ENCODE measurements at regions not wholly inside any gene's neighbourhood (a gene's known extent, or its start where the extent isn't known, plus 50 kb on each side); places are given as distances from the start of the nearest gene placed in this dataset.

GRCh38 chr17:36696805-36697204 is 95.4 kb downstream of the MRM1 start:
- ChIA-PET CTCF (no interaction called here), POLR2A (no interaction called here)
- H3K27ac Mint-ChIP-seq, result no peak overlapping the region
- Histone ChIP-seq H3K79me2 (ENCODE audit: control insufficient read depth, insufficient read depth, low read length) (no peaks in the 10 kb centered on the region), H3K27me3 (replicated peaks in 1 of 4; ENCODE audit: control extremely low read depth in 1 of 4, control insufficient read depth in 3 of 4, insufficient read depth in 4 of 4, low read length in 3 of 4) (peaks cover 0 to 21% (median 5%) of the 10 kb centered on the region in 4 experiments), H3K4me3 (ENCODE audit: control extremely low read depth in 1 of 5, extremely low read depth in 1 of 5, insufficient read depth in 1 of 5, low read depth in 2 of 5, low read length in 4 of 5) (no peak overlapping the region), H3K27ac (ENCODE audit: low read length in 2 of 2) (no peak overlapping the region), H3K9me3 (ENCODE audit: control extremely low read depth in 1 of 3, control insufficient read depth in 2 of 3, insufficient read depth in 1 of 3, low read length in 2 of 3) (no peaks in the 10 kb centered on the region), H2AFZ (ENCODE audit: insufficient read depth, low read depth, low read length, poor library complexity, severe bottlenecking) (no peak overlapping the region), H3K36me3 (replicated peaks in 1 of 2; ENCODE audit: control extremely low read depth in 1 of 2, control insufficient read depth in 1 of 2, extremely low read depth in 1 of 2, insufficient read depth in 2 of 2, low read length in 1 of 2) (no peaks in the 10 kb centered on the region), H3K9ac (ENCODE audit: low read length) (no peak overlapping the region), H4K20me1 (ENCODE audit: control insufficient read depth, insufficient read depth, low read length, poor library complexity, severe bottlenecking) (no peaks in the 10 kb centered on the region), H3K4me1 (ENCODE audit: control insufficient read depth in 2 of 2, insufficient read depth in 2 of 2, low read length in 2 of 2) (no peaks in the 10 kb centered on the region), H3K4me2 (replicated peaks; ENCODE audit: low read depth, low read length, poor library complexity, severe bottlenecking) (no peak overlapping the region)
- no peaks in the 10 kb centered on the region for H3K9me3 Mint-ChIP-seq (ENCODE audit: insufficient read depth)
- peaks cover 57% of the 10 kb centered on the region for H3K27me3 Mint-ChIP-seq
- ATAC-seq (ENCODE audit: low read depth), result no peak
- TF ChIP-seq CTCF (IDR thresholded peaks at IDR 0.05) (no peak), EZH2 (IDR thresholded peaks at IDR 0.05; ENCODE audit: borderline replicate concordance, insufficient read depth, low read depth, low read length, poor library complexity, severe bottlenecking) (no peak)
- H3K4me1 Mint-ChIP-seq, result no peaks in the 10 kb centered on the region
- DNase-seq, result no peak
- intact Hi-C loops (cut with micrococcal nuclease), result no loop called here
- H3K4me3 Mint-ChIP-seq, result no peak overlapping the region
- 0% methylated on average over 1 of the region's 1 CpG for WGBS (ENCODE audit: insufficient coverage)

GRCh38 chr17:36697903-36698530 is 96.6 kb downstream of the MRM1 start:
- DNase-seq (no peak), ATAC-seq (ENCODE audit: low read depth) (no peak)
- no peaks in the 10 kb centered on the region for H3K4me1 Mint-ChIP-seq
- Histone ChIP-seq H3K9me3 (ENCODE audit: control extremely low read depth in 1 of 3, control insufficient read depth in 2 of 3, insufficient read depth in 1 of 3, low read length in 2 of 3) (no peaks in the 10 kb centered on the region), H2AFZ (ENCODE audit: insufficient read depth, low read depth, low read length, poor library complexity, severe bottlenecking) (no peak overlapping the region), H3K27me3 (replicated peaks in 1 of 4; ENCODE audit: control extremely low read depth in 1 of 4, control insufficient read depth in 3 of 4, insufficient read depth in 4 of 4, low read length in 3 of 4) (peaks cover 0 to 26% (median 5%) of the 10 kb centered on the region in 4 experiments), H3K4me2 (replicated peaks; ENCODE audit: low read depth, low read length, poor library complexity, severe bottlenecking) (no peak overlapping the region), H3K4me1 (ENCODE audit: control insufficient read depth in 2 of 2, insufficient read depth in 2 of 2, low read length in 2 of 2) (no peaks in the 10 kb centered on the region), H3K9ac (ENCODE audit: low read length) (no peak overlapping the region), H3K36me3 (replicated peaks in 1 of 2; ENCODE audit: control extremely low read depth in 1 of 2, control insufficient read depth in 1 of 2, extremely low read depth in 1 of 2, insufficient read depth in 2 of 2, low read length in 1 of 2) (no peaks in the 10 kb centered on the region), H3K27ac (ENCODE audit: low read length in 2 of 2) (no peak overlapping the region), H3K79me2 (ENCODE audit: control insufficient read depth, insufficient read depth, low read length) (no peaks in the 10 kb centered on the region), H4K20me1 (ENCODE audit: control insufficient read depth, insufficient read depth, low read length, poor library complexity, severe bottlenecking) (no peaks in the 10 kb centered on the region), H3K4me3 (ENCODE audit: control extremely low read depth in 1 of 5, extremely low read depth in 1 of 5, insufficient read depth in 1 of 5, low read depth in 2 of 5, low read length in 4 of 5) (no peak overlapping the region)
- intact Hi-C loops (cut with micrococcal nuclease), result no loop called here
- peaks cover 62% of the 10 kb centered on the region for H3K27me3 Mint-ChIP-seq
- WGBS (ENCODE audit: insufficient coverage), result no CpG with 5 or more reads among the region's 16 CpGs
- ChIA-PET POLR2A (no interaction called here), CTCF (no interaction called here)
- TF ChIP-seq EZH2 (IDR thresholded peaks at IDR 0.05; ENCODE audit: borderline replicate concordance, insufficient read depth, low read depth, low read length, poor library complexity, severe bottlenecking) (no peak), CTCF (IDR thresholded peaks at IDR 0.05) (no peak)
- H3K9me3 Mint-ChIP-seq (ENCODE audit: insufficient read depth), result no peaks in the 10 kb centered on the region
- no peak overlapping the region for H3K4me3 Mint-ChIP-seq
- H3K27ac Mint-ChIP-seq, result no peak overlapping the region

Measured in B cell (primary cell).